Thoracic aorta (tissue), 2 donors: ENCODE measurements at regions not wholly inside any gene's neighbourhood (a gene's known extent, or its start where the extent isn't known, plus 50 kb on each side); places are given as distances from the start of the nearest gene placed in this dataset.

Experiments used
- ATAC-seq: fragments of 150-250 bp; one replicate; pipeline ENCODE4 v1.8.0; 2017; ENCODE audit warnings: low read depth; ENCODE audit not compliant: insufficient number of reproducible peaks, low FRiP score
- DNase-seq: peaks from one replicate; pipeline ENCODE4 v3.0.0-alpha.2; 2020; ENCODE audit warnings: low spot score
- H3K27ac ChIP-seq, 2 donors: fragments of 200-600 bp; sonication (generic); 1 replicate in 1 of 2; 2 replicates in 1 of 2; pipeline ENCODE4 v1.5.1; 2016; ENCODE audit warnings: mild to moderate bottlenecking in 2 of 2, moderate library complexity in 2 of 2
- H3K27me3 ChIP-seq: fragments of 200-600 bp; sonication (generic); replicated peaks from 2 replicates; pipeline ENCODE4 v1.6.0; 2016; ENCODE audit warnings: mild to moderate bottlenecking; ENCODE audit not compliant: insufficient read depth
- H3K36me3 ChIP-seq: fragments of 200-600 bp; sonication (generic); one replicate; pipeline ENCODE4 v1.5.1; 2016
- H3K4me1 ChIP-seq, 2 donors: fragments of 200-600 bp; sonication (generic); 1 replicate in 1 of 2; 2 replicates in 1 of 2; pipeline versions ENCODE4 v1.5.1 to v1.6.0; 2016; ENCODE audit warnings: low read depth in 2 of 2, mild to moderate bottlenecking in 1 of 2; ENCODE audit not compliant: control insufficient read depth in 1 of 2
- H3K4me3 ChIP-seq: fragments of 200-600 bp; sonication (generic); 2 replicates; pipeline ENCODE4 v1.5.1; 2016; ENCODE audit warnings: mild to moderate bottlenecking
- H3K9me3 ChIP-seq: fragments of 200-600 bp; sonication (generic); 2 replicates; pipeline ENCODE4 v1.5.1; 2016
- TF ChIP-seq, protein P1 (sequence below): fragments of 200-600 bp; sonication (generic); IDR thresholded peaks from one replicate; pipeline ENCODE4 v1.5.1; 2019; ENCODE audit warnings: antibody characterized with exemption

DNA sequence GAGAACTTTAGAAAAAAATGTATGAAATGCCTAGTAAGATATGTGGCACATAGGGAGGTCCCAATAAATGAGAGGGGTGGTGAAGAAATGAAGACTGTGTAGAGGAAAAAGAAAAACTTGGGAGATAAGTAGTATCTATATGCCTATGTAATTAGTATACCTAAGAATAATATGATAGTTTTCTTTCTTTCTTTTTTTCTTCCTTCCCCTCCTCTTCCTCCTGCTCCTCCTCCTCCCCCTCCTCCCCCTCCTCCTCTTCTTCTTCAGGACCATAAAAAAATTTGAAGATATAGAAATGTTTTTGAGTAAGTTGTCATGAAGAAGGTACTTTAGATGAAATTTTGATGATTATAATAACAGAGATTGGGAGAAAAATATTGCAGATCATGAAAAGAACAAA is 857.4 kb downstream of the MAT2B start:
- TF ChIP-seq, protein P1, sequence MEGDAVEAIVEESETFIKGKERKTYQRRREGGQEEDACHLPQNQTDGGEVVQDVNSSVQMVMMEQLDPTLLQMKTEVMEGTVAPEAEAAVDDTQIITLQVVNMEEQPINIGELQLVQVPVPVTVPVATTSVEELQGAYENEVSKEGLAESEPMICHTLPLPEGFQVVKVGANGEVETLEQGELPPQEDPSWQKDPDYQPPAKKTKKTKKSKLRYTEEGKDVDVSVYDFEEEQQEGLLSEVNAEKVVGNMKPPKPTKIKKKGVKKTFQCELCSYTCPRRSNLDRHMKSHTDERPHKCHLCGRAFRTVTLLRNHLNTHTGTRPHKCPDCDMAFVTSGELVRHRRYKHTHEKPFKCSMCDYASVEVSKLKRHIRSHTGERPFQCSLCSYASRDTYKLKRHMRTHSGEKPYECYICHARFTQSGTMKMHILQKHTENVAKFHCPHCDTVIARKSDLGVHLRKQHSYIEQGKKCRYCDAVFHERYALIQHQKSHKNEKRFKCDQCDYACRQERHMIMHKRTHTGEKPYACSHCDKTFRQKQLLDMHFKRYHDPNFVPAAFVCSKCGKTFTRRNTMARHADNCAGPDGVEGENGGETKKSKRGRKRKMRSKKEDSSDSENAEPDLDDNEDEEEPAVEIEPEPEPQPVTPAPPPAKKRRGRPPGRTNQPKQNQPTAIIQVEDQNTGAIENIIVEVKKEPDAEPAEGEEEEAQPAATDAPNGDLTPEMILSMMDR: no peak
- H3K4me1 ChIP-seq: no peaks in the 10 kb centered on the region
- H3K9me3 ChIP-seq: no peaks in the 10 kb centered on the region
- H3K27ac ChIP-seq: no peak overlapping the region
- ATAC-seq: no peak
- H3K27me3 ChIP-seq: no peaks in the 10 kb centered on the region
- no peak for DNase-seq
- H3K4me3 ChIP-seq: no peak overlapping the region
- no peaks in the 10 kb centered on the region for H3K36me3 ChIP-seq

- Histone ChIP-seq H3K27ac (no peak overlapping the region), H3K9me3 (no peaks in the 10 kb centered on the region), H3K4me3 (no peak overlapping the region), H3K27me3 (no peaks in the 10 kb centered on the region), H3K4me1 (no peaks in the 10 kb centered on the region), H3K36me3 (no peaks in the 10 kb centered on the region)
- DNase-seq (no peak), ATAC-seq (no peak)
- TF ChIP-seq, protein P1: no peak
Measured at GRCh38 chr5:164364237-164365208, 859.1 kb downstream of the MAT2B start.

GRCh38 chr5:164370841-164371240 is 865.4 kb downstream of the MAT2B start:
- TF ChIP-seq, protein P1: no peak
- Histone ChIP-seq H3K4me1 (no peaks in the 10 kb centered on the region), H3K27ac (no peak overlapping the region), H3K27me3 (no peaks in the 10 kb centered on the region), H3K9me3 (no peaks in the 10 kb centered on the region), H3K36me3 (no peaks in the 10 kb centered on the region), H3K4me3 (no peak overlapping the region)
- ATAC-seq (no peak), DNase-seq (no peak)

GRCh38 chr5:164372892-164373291 is 867.5 kb downstream of the MAT2B start:
- TF ChIP-seq, protein P1: no peak
- no peaks in the 10 kb centered on the region for H3K27me3 ChIP-seq
- DNase-seq: no peak
- ATAC-seq: no peak
- H3K4me3 ChIP-seq: no peak overlapping the region
- H3K27ac ChIP-seq: no peak overlapping the region
- H3K9me3 ChIP-seq: no peaks in the 10 kb centered on the region
- no peaks in the 10 kb centered on the region for H3K4me1 ChIP-seq
- no peaks in the 10 kb centered on the region for H3K36me3 ChIP-seq

DNA sequence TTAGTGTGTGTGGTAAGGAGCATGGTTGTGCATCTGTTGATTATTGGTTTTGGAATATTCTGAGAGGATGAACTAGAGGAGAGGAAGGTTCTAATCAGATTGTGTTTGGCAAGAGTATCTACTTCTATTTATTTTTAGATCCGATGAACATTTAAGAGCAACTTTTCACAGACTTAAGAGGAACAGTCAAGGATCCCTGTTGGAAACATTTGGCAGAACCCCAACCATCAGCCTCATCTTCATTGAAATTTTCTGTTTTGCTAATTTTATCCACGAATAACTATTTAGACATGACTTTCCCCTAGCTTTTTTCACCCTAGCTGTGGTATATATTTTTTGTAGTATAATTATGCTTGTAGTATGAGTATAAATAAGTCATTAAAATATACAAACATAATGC is 868.5 kb downstream of the MAT2B start:
- Histone ChIP-seq H3K27me3 (no peaks in the 10 kb centered on the region), H3K36me3 (no peaks in the 10 kb centered on the region), H3K4me3 (no peak overlapping the region), H3K4me1 (no peaks in the 10 kb centered on the region), H3K27ac (no peak overlapping the region), H3K9me3 (no peaks in the 10 kb centered on the region)
- DNase-seq (no peak), ATAC-seq (no peak)
- TF ChIP-seq, protein P1: no peak
